GM23248 (cell line): ENCODE measurements at regions not wholly inside any gene's neighbourhood (a gene's known extent, or its start where the extent isn't known, plus 50 kb on each side); places are given as distances from the start of the nearest gene placed in this dataset.

Experiments used
- EZH2 ChIP-seq: fragments of 200-600 bp; sonication (generic); IDR thresholded peaks from 2 replicates; pipeline ENCODE4 v1.6.1; 2018; ENCODE audit warnings: antibody characterized with exemption, mild to moderate bottlenecking; ENCODE audit not compliant: insufficient read depth, poor library complexity, severe bottlenecking
- EZH2phosphoT487 ChIP-seq: fragments of 200-600 bp; sonication (generic); IDR thresholded peaks from 2 replicates; pipeline ENCODE4 v1.6.1; 2018; ENCODE audit warnings: antibody characterized with exemption, moderate library complexity, mild to moderate bottlenecking, low read depth; ENCODE audit not compliant: insufficient read depth

DNA sequence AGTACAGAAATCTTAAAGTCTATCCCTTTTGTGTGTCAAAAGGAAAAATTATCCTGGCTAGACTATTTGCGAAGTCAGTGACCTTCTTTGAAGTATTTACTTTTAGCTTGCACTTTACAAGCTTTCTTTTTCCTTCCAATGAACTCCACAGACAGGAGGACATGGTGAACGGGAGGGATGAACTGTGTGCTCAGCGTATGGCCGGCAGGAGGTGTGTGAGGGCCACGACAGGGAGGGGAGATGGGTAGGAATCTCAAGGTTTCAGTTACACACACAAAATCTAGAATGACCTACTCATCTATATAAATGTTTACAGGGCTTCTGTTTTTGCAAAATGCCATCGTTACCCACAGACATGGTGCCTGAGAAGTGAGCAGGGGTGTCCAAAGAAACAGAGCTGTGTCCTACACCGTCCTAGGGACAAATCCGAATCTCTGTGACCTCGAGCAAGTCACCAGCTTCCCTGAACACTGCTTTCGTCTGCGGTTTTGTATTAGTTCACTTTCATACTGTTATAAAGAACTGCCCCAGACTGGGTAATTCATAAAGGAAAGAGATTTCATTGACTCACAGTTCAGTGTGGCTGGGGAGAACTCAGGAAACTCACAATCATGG, 537.2 kb downstream of the LIG4 start:
- TF ChIP-seq EZH2: no peak
- no peak for TF ChIP-seq EZH2phosphoT487
